NCI-H345 treated with DMSO at 0.1 percent for 48 hours (cell line): ENCODE measurements at regions not wholly inside any gene's neighbourhood (a gene's known extent, or its start where the extent isn't known, plus 50 kb on each side); places are given as distances from the start of the nearest gene placed in this dataset.
"Not testable (repeated sequence)": the region's sequence is repeated elsewhere in the genome, so short reads cannot be mapped to it uniquely, and the experiment has no call there.

Experiments
- DNase-seq: peaks from one replicate; lab custom pipeline; 2025; ENCODE audit not compliant: unreplicated experiment; lab: John Stamatoyannopoulos, UW

DNA sequence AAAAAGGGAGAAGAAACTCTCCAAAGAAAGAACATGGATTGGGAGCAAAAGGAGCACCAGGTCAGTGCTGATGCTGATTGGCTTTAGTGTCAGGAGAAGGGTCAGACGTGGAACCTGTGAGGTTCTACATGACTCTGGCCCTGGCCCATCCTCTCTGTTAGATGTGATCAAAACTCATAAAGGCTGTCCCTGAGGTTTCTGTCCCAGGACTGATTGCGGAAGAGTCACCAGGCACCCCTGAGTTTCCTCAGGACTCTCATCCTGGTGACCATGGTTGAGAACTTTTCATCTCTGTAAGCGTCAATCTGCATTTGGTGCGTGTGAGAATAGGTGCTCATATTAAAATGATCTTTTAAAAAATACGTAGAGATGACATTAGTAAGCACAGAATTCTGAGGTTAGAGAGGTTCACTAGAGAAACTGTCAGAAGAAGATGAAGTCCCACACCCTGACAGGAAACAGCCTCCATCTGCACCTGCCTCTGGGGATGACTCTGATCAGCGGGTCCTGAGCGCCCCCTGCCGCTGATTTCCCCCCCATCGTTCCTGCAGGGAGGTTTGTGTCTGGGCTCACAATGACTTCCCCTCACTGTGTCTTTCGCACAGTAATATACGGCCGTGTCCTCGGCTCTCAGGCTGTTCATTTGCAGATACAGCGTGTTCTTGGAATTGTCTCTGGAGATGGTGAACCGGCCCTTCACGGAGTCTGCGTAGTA is 741.8 kb downstream of the TMEM121 start:
- no peak for DNase-seq

DNA sequence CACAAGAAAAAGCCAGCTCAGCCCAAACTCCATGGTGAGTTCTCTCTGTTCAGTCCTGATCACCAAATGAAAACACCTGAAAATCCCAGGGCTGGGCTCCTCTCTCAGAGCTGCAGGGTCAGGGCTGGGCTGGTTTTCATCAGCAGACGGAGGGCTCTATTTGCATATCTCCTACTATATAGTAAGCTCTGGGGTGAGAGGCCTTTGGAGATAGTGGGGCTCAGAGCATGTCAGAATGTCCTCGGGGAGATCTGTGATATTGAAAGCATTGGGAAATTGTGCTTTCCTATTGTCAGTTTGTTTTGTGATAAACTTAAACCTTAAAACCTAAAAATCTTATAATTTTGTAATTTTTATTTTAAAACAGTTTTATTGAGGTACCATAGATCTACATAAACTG is 742.6 kb downstream of the TMEM121 start:
- DNase-seq = no peak

DNA sequence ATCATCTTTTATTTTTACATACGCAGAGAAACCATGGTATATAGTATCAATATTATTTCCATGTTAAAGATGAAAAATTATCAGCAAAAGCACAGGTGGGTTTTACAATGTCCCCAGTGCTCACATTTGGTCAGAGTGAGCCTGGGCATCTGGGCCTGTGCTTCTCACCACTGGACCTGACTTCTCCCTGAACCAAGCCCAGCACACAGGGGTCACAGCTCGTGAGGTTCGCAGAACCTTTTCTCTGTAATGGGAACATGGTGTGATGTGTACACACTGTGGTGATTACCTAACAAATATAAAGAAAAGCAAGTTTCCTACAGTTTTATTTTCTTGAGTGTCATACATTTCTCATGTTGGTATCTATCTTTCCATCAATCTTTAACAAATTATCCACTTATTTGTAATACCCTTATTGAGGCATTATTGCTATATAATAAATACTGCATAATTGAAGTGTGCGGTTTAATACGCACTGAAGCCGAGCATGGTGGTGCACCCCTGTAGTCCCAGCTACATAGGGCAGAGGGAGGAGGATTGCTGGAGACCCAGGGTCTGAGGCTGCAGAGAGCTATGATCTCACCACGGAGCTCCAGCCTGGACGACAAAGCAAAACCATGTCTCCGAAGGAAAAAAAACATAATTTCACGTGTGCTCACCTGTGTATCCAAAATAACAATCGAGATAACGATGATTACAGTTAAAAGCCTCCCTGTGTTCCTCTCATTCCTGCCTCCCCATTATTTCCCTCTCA is 743.2 kb downstream of the TMEM121 start:
- DNase-seq = no peak

DNA sequence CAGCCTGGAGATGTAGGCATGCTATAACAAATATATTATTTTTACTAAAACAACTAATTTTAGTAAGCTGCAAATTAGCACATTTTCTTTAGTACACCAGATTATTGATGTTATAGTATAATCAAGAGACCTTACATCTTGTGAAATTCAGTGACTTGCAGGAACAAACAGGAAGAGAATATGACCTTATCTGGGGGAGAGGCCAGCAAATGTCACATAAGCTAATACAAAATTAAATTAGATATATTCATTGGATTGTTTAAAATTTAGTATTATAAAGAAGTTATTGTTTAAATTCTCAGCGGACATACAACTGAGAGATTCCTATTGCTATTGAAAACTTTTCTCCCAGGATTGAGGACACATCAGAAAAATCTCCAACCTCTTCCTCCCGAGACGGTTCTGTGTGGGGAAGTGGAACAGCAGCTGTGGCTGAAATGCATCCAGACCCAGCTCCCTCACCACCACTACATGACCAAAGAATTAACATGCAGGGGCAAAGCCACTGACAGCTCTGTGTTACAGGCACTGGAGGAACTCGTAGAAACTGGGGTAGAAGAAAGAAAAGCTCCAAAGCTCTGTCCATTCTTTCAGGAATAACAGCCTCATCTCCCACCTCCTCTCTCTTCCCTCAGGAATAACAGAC is 744.2 kb downstream of the TMEM121 start:
- not testable (repeated sequence) for DNase-seq

DNA sequence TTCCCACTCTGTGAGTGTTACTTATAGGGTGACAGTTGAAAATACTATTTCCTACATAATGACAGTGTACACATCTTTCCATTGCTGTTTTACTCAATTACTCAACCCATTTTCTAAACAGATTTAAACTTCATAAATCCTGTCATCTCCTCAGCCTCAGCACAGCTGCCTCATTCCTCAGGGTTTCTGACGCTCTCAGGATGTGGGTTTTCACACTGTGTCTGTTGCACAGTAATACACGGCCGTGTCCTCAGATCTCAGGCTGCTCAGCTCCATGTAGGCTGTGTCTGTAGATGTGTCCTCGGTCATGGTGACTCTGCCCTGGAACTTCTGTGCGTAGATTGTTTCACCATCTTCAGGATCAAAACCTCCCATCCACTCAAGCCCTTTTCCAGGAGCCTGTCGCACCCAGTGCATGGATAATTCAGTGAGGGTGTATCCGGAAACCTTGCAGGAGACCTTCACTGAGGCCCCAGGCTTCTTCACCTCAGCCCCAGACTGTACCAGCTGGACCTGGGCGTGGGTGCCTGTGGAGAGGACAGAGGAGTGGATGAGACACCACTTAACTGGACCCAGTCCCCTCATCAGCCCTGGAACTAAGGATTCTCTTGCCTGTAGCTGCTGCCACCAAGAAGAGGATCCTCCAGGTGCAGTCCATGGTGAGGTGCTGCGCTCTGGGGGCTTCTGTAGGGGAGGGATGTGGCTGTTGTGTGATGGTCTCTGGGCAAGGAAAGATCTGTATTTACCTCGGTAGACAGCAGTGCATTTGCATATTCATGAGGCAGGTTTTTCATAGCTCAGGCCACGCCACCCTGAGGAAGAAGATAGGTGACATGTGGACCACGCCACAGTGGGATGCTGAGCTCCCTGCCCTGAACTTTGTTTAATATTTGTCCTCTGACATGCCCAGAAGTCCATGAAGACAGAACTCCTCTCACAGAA is 750.2 kb downstream of the TMEM121 start:
- no peak for DNase-seq

DNA sequence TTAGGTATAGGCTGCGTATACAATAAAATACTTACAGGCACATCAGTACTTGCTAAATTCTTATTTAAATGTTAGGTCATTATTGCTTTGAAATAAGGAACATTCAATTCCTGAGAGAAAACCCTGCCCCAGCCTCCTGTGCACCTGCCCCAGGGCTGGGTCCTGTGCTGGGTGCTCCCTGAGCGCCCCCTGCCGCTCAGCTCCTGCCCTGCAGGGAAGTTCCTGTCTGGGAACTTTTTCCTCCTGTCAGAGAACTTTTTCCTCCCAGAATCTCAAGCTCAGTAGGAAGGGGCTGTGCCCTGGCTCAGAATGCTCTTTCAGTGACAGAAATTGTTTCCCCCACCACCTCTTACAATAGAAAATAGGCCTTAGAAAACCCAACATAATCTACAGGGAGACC is 751.1 kb downstream of the TMEM121 start:
- no peak for DNase-seq

DNA sequence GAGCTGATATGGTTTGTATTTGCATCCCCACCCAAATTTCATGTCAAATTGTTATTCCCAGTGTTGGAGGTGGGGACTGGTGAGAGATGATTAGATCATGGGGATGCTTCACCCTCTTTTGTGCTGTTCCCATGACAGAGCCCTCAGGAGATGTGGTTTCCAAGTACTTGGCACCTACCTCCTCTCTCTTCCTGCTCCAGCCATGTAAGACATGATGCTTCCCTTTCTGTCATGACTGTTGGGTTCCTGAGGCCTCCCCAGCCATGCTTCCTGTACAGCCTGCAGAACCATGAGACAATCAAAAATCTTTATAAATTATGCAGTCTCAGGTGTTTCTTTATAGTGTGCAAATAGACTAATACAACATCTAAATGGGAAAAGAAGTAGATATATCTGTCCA is 754.5 kb downstream of the TMEM121 start:
- no peak for DNase-seq

DNA sequence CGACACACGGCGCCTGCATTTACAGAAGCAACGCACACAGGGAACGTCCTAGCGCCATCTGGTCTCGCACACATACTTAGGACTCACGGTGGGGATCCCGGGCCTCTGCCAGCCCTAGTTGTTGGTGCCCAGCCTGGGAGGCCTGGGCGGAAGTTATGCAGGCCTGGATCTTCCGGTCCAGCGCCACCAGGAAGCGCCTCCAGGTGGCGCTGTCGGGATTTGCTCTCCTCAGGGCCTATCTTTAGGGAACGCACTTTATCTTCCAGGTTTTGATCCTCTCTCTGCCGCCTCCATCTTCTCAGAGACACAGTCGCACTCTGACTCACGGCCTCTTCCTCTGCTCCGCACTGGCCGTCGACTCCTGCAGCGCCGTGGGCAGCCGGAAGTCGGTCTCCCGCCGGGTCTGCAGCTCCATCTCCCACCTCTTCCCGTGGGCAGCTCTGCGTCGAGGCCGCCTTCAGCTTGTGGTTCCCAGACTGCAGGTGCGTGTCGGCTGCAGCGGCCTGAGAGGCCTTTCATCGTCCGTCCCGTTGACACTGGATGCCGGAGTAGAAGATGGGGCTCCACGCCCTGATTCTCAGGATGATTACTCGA is 760.4 kb downstream of the TMEM121 start:
- DNase-seq = no peak

DNA sequence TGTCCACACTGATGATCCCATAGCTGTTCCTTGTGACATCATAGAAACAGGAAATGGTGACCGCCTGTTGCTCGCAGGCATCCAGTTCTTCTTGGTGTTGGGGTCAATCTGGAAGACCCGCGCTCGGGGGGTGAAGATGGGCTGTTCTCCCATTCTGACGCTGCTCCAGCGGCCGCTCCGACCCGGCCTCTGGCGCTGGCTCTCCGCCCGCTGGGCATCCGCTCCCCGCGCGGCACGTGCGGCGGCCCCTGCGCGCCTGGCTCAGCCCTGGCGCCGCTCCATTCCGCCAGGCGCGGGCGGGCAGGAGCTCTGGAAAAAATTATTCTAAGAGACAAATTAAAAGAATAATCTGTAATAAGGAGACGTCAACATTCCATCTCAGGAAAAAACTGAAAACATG is 761.1 kb downstream of the TMEM121 start:
- DNase-seq = no peak

DNA sequence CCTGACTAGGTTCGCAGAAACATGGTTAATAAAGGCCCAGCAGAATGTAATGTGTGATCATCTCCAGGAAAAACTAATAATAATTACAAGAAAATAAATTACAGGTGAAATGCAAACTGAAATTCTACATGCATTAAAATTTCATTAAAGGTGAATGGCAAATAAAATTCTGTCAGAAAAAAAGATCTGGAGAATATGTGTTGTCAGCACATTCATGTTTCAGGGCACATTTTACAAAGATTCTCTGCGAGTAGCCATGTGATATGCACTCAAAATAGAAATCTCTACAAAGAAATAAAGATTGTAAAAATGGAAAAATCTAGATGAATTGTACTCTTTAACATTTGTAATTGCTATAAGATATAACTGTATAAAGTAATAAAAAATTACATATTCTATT is 765.2 kb downstream of the TMEM121 start:
- no peak for DNase-seq

DNA sequence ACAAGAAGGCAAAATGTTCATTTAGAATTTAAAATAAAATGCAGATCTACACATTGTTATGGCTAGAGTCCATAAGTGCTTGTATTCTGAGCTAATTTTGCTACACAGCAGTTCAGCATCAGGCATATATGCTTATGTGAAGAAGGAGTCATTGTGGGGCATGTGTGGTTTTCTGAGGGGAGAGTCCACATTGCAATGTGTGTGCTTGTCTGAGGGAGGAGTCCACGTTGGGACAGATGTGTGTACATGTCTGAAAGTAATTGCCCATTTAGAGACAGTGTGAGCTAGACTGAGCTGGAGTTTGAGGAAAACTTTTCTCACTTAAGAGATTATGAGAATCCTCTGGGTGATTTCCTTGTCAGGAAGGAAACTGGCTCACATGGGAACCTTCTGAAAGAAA is 767.9 kb downstream of the TMEM121 start:
- no peak for DNase-seq

DNA sequence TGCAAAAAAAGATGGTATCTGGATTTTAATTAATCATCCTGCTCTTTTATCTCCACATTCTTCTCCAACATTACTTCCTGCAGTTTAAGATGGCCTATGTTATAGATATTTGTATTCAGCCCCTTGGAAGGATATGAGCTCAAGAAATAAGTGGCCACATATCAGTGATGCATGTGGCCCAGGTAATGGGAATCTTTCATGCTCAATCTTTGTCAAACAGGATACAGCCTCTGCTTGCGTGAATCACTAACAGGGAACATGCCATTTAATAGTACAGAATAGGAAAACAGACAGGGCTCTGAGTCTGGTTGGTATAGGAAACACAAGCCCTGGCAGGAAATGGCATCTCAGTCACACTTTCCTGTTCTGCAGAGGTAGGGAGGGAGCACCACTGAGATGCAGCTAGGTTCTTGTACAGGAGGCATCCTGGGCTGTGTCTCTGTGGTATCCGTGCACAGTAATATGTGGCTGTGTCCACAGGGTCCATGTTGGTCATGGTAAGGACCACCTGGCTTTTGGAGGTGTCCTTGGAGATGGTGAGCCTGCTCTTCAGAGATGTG is 774.6 kb downstream of the TMEM121 start:
- not testable (repeated sequence) for DNase-seq

DNA sequence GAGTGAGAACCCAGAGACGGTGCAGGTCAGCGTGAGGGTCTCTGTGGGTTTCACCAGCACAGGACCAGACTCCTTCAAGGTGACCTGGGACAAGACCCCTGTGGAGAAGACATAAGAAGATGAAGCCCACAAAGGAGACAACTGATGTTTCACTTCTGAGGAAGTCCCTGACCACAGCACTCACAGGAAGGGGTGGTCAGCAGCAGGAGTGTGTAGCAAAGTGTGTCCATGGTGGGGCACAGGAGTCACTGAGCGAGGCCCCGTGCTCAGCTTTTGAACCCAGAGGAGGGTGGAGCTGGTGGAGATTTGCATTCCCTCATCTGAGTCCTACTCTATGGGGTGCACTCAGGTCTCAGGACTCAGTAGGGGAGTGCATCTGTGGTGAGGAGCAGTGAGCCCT is 775.2 kb downstream of the TMEM121 start:
- not testable (repeated sequence) for DNase-seq

DNA sequence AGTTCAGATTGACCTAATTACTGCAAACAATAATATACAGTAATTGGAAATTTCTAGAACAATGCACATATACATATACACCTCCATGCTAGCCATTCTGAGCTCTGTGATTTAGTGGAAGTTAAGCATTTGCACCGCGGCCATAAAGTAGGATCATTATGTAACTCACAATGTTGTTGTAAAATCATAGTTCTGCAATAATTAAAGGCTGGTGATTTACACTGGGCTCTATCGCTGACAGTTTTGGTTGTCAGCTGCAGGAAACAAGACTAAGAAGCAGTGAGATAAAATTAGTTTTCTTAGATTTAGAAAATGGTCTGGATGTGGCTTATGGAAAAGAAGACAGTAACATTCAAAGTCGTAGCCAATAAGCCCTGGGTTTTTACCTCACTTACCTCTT is 776.3 kb downstream of the TMEM121 start:
- no peak for DNase-seq

DNA sequence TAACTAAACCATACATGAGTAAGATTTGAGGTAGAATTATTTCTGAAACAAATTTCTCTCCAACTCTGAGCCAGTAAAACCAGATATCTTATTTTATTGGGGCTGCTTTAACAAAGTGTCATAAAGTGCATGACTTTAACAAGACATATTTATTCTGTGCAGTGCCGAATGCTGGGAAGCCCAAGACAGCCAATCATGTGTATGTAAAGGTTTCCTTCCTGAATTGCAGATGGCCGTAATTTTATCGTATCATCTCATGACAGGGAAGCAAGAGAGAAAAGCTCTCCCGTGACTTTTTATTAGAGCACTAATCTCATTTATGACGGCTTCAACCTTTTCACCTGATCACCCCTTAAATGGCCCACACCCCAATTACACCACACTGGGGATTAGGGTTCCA is 777.9 kb downstream of the TMEM121 start:
- DNase-seq = no peak

DNA sequence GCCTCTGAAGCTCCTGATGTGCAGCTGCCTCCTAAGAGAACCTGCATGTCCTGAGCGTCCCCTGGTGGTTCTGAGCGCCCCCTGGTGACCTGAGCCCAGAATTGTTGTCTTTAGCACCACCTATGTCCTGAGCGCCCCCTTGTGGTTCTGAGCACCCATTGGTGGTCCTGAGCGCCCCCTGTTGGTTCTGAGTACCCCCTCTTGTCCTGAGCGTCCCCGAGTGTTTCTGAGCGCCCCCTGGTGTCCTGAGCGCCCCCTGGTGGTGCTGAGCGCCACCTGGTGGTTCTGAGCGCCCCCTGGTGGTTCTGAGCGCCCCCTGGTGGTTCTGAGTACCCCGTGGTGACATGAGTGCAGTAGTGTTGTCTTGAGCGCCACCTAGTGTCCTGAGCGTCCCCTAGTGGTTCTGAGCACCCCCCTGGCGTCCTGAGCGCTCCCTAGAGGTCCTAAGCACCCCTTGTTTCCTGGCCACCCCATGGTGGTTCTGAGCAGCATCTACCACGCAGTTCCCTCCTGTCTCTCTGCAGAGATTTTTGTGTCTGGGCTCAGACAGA is 782.5 kb downstream of the TMEM121 start:
- DNase-seq = no peak

DNA sequence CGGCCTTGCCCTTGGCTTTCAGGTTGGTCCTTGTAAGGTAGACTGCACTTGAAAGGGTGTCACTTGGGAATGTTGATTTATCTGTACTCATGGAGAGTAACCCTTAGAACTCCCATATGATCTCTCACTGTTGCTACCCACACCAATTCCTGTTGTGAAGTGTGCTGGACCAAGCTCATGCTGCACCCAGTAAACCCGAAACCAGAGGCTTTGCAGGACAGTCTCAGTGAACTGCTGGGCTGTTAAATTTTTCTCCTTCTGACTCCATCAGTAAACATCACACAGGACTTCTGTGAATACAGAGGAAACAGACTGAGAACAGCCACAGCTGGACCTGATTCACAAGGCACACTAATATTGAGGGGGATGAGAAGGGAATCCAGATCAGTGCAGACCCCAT is 783.0 kb downstream of the TMEM121 start:
- DNase-seq = no peak

DNA sequence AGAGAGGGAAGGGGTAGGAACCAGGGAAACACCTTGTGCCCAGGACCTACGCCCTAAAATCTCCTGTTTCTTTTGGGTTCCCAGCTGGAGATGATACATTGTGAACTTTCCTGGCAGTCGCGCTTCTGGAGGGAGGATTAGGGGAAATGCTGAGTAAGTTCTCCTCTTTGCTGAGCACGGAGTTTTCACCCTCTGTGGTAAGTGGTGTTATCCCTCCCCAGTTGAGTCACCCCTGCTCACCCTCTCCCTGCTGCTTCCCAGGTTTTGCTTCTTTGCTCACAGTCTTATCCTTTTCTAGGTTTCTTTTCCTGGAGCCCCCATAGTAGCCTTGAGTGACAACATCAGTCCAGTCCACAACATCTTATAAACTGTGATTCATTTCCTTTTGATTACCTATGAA is 789.1 kb downstream of the TMEM121 start:
- no peak for DNase-seq

DNA sequence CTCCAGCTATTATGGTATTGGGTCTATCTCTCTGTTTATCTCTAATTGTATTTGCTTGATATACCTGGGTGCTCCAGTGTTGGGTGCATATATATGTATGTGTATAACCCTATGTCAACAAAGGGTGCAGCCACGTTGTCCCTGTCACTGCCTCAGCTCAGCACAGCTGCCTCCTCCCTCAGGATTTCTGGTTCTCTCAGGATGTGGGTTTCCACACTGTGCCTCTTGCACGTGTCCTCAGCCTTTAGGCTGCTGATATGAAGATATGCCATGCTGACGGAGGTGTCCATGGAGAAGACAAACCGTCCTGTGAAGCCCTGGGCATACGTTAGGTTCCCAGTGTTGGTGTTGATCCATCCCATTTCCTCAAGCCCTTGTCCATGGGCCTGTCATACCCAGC is 791.2 kb downstream of the TMEM121 start:
- no peak for DNase-seq

DNA sequence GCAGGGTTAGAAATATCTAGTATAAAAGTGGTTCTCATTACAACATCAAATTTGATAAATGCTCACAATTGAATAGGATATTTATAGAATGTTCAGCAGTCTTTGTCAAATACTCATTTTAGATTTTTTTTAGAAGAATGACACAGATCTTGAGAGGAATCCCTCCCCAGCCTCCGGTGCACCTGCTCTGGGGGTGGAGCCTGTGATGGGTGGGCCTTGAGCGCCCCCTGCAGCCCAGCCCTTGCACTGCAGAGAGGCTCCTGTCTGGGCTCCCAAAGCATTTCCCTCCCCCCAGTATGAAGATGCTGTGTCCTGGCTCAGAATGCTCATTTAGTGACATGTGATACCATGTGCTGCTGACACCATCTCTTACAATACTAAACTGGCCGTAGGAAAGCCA is 792.3 kb downstream of the TMEM121 start:
- DNase-seq = no peak
